ENCODE measurements at regions not wholly inside any gene's neighbourhood (a gene's known extent, or its start where the extent isn't known, plus 50 kb on each side); places are given as distances from the start of the nearest gene placed in this dataset.
"Not testable (repeated sequence)": the region's sequence is repeated elsewhere in the genome, so short reads cannot be mapped to it uniquely, and the experiment has no call there.

DNA sequence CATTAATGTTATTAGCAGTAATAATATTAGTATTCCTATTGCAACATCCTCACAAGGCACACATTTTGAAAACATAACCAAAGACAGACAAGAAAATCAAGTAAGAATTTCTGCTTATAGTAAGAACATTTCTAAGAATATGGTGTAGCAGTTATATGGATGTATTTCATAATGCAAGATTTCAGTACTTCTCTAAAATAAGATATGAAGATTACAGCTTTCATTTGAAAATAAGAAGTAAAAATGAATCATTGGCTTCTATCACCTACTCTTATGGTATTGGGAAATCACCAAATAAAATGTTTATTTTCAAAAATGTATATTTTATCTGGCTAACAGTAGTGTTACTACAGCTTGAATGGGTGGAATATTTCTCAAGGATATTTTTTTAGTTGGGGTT, 103.8 kb upstream of the USP25 start:
- no peaks in the 10 kb centered on the region for H3K4me1 ChIP-seq (ENCODE audit: control insufficient read depth, insufficient read depth, low read length, unreplicated experiment)
- no peaks in the 10 kb centered on the region for H3K27me3 ChIP-seq (ENCODE audit: insufficient read depth, low read length)
- H3K4me3 ChIP-seq (ENCODE audit: low read depth, low read length) = no peak overlapping the region
- no peak overlapping the region for H3K27ac ChIP-seq (ENCODE audit: low read depth, low read length)
- no peaks in the 10 kb centered on the region for H3K79me2 ChIP-seq (ENCODE audit: control insufficient read depth, insufficient read depth, low read length, unreplicated experiment)
- H2AFZ ChIP-seq (ENCODE audit: low read length, unreplicated experiment) = no peak overlapping the region
- no peaks in the 10 kb centered on the region for H3K36me3 ChIP-seq (ENCODE audit: insufficient read depth, low read length)

DNA sequence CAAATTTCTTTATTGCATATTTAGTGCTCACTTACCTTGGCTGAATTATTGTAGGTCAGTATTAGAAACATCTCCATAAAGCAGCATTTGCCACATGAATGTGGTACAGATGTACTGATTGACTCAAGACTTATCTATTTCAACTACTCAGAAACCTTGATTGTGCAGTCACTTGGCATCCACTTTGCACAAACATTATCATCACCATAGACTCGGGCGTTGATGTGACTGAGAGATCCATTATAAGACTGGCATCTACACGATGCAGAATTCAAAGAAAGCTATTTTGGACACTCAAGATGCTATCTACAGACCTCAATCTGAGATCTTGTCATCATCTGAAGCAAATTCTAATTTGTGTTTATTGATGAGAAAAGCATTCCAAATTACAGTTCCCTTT, 102.8 kb upstream of the USP25 start:
- no peak overlapping the region for H3K4me3 ChIP-seq (ENCODE audit: low read depth, low read length)
- no peak overlapping the region for H3K27ac ChIP-seq (ENCODE audit: low read depth, low read length)
- no peaks in the 10 kb centered on the region for H3K79me2 ChIP-seq (ENCODE audit: control insufficient read depth, insufficient read depth, low read length, unreplicated experiment)
- peaks cover 7% of the 10 kb centered on the region for H3K4me1 ChIP-seq (ENCODE audit: control insufficient read depth, insufficient read depth, low read length, unreplicated experiment)
- no peaks in the 10 kb centered on the region for H3K36me3 ChIP-seq (ENCODE audit: insufficient read depth, low read length)
- H3K27me3 ChIP-seq (ENCODE audit: insufficient read depth, low read length) = no peaks in the 10 kb centered on the region
- H2AFZ ChIP-seq (ENCODE audit: low read length, unreplicated experiment) = no peak overlapping the region

DNA sequence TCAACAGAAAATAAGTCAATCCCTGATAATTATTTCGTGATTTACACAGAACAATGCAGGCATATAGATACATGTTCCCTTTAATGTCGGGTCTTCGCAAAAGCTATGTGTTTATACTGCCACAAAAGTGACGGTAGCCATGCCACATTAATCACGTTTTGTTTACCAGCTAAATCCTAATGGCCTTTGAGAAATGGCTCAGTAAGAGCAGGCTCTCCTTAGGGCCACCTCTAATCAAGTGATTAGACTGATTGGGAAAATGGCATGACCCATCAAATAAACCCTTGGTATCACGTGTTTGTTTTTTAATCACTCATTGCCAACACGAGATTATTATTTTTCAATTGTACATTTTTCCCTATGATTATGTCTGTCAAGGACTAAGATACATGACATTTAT, 102.0 kb upstream of the USP25 start:
- Histone ChIP-seq H3K27me3 (ENCODE audit: insufficient read depth, low read length) (no peaks in the 10 kb centered on the region), H3K79me2 (ENCODE audit: control insufficient read depth, insufficient read depth, low read length, unreplicated experiment) (no peaks in the 10 kb centered on the region), H3K4me1 (ENCODE audit: control insufficient read depth, insufficient read depth, low read length, unreplicated experiment) (peaks cover 8% of the 10 kb centered on the region), H3K27ac (ENCODE audit: low read depth, low read length) (no peak overlapping the region), H3K4me3 (ENCODE audit: low read depth, low read length) (no peak overlapping the region), H3K36me3 (ENCODE audit: insufficient read depth, low read length) (no peaks in the 10 kb centered on the region), H2AFZ (ENCODE audit: low read length, unreplicated experiment) (no peak overlapping the region)

DNA sequence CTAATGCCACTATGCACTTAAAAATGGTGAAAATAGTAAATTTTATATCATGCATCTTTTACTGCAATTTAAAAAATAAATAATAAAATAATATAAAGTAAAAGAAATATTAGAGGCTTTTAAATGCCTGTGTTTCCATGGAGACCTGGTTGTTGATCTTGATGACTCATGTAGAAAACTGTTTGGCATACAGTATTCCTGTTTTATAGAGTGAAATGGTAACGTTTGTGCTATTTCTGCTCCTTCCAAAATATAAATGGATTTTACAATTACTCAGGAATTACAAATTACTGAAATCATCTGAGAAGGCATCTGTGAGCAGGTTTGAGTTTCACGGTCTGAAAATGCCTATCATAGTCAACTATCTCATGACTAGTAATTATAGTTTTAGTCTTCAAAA, 98.4 kb upstream of the USP25 start:
- no peaks in the 10 kb centered on the region for H3K27me3 ChIP-seq (ENCODE audit: insufficient read depth, low read length)
- H3K27ac ChIP-seq (ENCODE audit: low read depth, low read length) = peak overlapping the region; percentile 43
- H2AFZ ChIP-seq (ENCODE audit: low read length, unreplicated experiment) = no peak overlapping the region
- no peak overlapping the region for H3K4me3 ChIP-seq (ENCODE audit: low read depth, low read length)
- H3K79me2 ChIP-seq (ENCODE audit: control insufficient read depth, insufficient read depth, low read length, unreplicated experiment) = no peaks in the 10 kb centered on the region
- H3K36me3 ChIP-seq (ENCODE audit: insufficient read depth, low read length) = no peaks in the 10 kb centered on the region
- peaks cover 8% of the 10 kb centered on the region for H3K4me1 ChIP-seq (ENCODE audit: control insufficient read depth, insufficient read depth, low read length, unreplicated experiment)

DNA sequence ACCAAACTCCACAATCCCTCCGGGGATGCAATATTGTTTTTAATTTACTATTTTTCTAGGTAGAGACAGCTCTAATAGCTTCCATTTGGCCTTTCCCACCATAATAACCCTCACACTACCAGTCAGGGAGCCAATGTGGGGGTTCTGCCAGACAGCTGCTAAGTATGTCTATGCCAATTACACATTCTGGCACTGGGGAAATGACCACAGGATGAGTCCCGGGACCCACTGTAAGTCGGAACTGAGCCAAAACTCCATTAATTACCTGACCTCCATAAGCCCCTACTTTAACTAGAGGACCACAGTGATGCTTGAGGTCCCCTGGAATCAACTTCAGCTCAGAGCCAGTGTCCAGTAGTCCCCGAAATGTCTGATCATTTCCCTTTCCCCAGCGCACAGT, 95.2 kb upstream of the USP25 start:
- H2AFZ ChIP-seq (ENCODE audit: low read length, unreplicated experiment); H3K4me1 ChIP-seq (ENCODE audit: control insufficient read depth, insufficient read depth, low read length, unreplicated experiment); H3K4me3 ChIP-seq (ENCODE audit: low read depth, low read length); H3K36me3 ChIP-seq (ENCODE audit: insufficient read depth, low read length); H3K27ac ChIP-seq (ENCODE audit: low read depth, low read length); H3K79me2 ChIP-seq (ENCODE audit: control insufficient read depth, insufficient read depth, low read length, unreplicated experiment); H3K27me3 ChIP-seq (ENCODE audit: insufficient read depth, low read length): not testable (repeated sequence)

DNA sequence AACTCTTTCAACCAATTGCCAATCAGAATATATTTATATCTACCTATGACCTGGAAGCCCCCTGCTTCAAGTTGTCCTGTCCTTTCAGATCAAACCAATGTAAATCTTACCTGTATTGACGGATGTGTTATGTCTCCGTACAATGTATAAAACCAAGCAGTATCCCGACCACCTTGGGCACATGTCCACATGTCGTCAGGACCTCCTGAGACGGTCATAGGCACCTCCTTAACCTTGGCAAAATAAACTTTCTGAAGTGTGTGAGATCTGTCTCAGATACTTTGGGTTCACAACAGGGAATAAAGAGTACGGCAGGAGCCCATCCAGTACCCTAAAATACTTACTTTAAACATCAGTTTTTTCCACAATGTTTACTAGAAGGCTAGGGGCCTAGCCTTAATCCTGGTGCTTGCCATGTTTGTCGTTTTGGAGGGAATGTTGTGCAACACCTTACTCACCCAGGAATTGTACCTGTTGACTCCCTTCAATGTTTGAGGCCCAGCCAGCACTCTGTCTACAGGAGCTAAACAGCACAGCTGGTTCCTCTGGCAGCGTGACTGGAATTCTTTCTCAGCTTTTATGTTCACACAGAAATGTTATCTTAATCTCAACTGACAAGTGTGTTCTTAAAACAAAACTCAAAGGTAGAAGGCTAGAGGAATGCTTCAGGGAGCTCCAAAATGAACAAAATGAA, 90.8 kb upstream of the USP25 start:
- H3K4me1 ChIP-seq (ENCODE audit: control insufficient read depth, insufficient read depth, low read length, unreplicated experiment) = no peaks in the 10 kb centered on the region
- no peaks in the 10 kb centered on the region for H3K79me2 ChIP-seq (ENCODE audit: control insufficient read depth, insufficient read depth, low read length, unreplicated experiment)
- H3K36me3 ChIP-seq (ENCODE audit: insufficient read depth, low read length) = no peaks in the 10 kb centered on the region
- peak overlapping the region; percentile 19; the same call in 1 of the 2 replicates for H3K4me3 ChIP-seq (ENCODE audit: low read depth, low read length)
- no peak overlapping the region for H3K27ac ChIP-seq (ENCODE audit: low read depth, low read length)
- no peaks in the 10 kb centered on the region for H3K27me3 ChIP-seq (ENCODE audit: insufficient read depth, low read length)
- H2AFZ ChIP-seq (ENCODE audit: low read length, unreplicated experiment) = no peak overlapping the region

DNA sequence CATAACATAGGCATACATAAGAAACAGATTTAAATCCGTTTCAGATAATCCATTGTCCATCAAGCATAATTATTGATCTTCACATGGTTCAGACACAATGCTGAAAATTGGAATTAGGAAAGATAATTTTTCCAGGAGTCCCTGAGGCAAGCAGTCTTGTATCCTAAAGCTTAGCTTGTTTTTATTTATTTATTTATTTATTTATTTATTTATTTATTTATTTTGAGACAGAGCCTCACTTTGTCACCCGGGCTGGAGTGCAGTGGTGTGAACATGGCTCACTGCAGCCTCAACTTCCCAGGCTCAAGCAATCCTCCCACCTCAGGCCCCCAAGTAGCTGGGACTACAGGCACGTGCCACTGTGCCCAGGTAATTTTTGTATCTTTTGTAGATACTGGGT, 89.7 kb upstream of the USP25 start:
- not testable (repeated sequence) for H3K4me3 ChIP-seq (ENCODE audit: low read depth, low read length); H2AFZ ChIP-seq (ENCODE audit: low read length, unreplicated experiment); H3K36me3 ChIP-seq (ENCODE audit: insufficient read depth, low read length)

DNA sequence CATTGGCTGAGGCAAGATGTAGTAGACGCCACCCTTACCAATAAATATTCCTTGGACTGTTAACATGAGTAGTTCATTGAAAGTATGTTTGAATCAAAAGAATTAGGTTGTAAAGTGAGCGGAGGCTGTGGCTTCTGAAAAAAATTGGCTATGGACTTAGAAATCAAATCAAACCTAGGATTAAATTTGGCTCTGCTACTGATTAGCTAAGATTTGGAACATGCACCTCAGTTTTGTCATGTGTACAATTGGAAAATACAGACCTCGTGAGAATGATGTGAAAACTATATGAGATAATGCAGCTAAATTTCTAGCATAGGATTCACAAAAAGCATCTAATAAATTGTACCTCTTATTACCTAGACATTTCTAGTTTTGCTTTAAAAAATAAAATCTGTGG, 85.3 kb upstream of the USP25 start:
- Histone ChIP-seq H3K4me3 (ENCODE audit: low read depth, low read length) (no peak overlapping the region), H2AFZ (ENCODE audit: low read length, unreplicated experiment) (no peak overlapping the region), H3K79me2 (ENCODE audit: control insufficient read depth, insufficient read depth, low read length, unreplicated experiment) (no peaks in the 10 kb centered on the region), H3K4me1 (ENCODE audit: control insufficient read depth, insufficient read depth, low read length, unreplicated experiment) (no peaks in the 10 kb centered on the region), H3K36me3 (ENCODE audit: insufficient read depth, low read length) (no peaks in the 10 kb centered on the region), H3K27me3 (ENCODE audit: insufficient read depth, low read length) (no peaks in the 10 kb centered on the region), H3K27ac (ENCODE audit: low read depth, low read length) (no peak overlapping the region)

More for the DNA sequence above, 89.7 kb upstream of the USP25 start:
- H3K27ac ChIP-seq (ENCODE audit: low read depth, low read length); H3K79me2 ChIP-seq (ENCODE audit: control insufficient read depth, insufficient read depth, low read length, unreplicated experiment); H3K4me1 ChIP-seq (ENCODE audit: control insufficient read depth, insufficient read depth, low read length, unreplicated experiment); H3K27me3 ChIP-seq (ENCODE audit: insufficient read depth, low read length): not testable (repeated sequence)

DNA sequence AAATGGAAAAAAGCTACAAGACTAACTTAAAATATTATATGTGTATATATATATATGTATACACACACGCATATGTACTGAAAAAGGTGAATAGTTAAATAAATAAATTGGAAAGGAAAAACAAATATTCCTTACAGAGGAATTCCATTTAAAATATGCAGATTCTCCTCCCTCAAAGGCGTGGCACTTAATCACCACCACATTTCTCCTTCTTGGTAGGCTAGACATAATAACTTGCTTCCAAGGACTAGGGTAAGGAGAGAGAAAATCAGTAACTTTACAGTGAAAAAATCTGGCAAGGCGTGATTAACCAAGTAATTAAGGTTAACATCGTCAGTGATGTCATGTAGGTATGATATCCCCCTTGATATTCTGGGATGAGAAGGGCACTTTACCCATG, 84.0 kb upstream of the USP25 start:
- no peaks in the 10 kb centered on the region for H3K36me3 ChIP-seq (ENCODE audit: insufficient read depth, low read length)
- no peak overlapping the region for H3K27ac ChIP-seq (ENCODE audit: low read depth, low read length)
- no peak overlapping the region for H3K4me3 ChIP-seq (ENCODE audit: low read depth, low read length)
- H2AFZ ChIP-seq (ENCODE audit: low read length, unreplicated experiment) = no peak overlapping the region
- H3K27me3 ChIP-seq (ENCODE audit: insufficient read depth, low read length) = no peaks in the 10 kb centered on the region
- H3K4me1 ChIP-seq (ENCODE audit: control insufficient read depth, insufficient read depth, low read length, unreplicated experiment) = no peaks in the 10 kb centered on the region
- no peaks in the 10 kb centered on the region for H3K79me2 ChIP-seq (ENCODE audit: control insufficient read depth, insufficient read depth, low read length, unreplicated experiment)

DNA sequence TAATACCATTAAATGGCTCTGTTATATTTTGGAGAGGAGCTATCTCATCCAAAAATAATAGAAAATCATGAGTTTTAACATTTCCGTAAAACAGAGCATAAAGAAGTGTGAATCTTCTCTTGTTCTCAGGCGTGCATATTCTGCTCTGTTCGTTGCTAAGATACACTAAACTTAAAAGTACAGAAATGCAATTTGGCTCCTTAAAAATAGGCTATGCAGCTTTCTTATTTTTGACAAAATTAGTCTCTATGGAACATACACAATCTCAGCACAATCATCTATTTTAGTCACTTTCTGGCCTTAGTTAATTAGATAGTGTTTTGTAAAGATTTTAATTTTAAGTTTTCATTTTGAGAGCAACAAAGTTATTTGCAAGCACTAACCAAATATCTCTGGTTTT, 79.0 kb upstream of the USP25 start:
- H2AFZ ChIP-seq (ENCODE audit: low read length, unreplicated experiment) = no peak overlapping the region
- H3K36me3 ChIP-seq (ENCODE audit: insufficient read depth, low read length) = no peaks in the 10 kb centered on the region
- H3K4me3 ChIP-seq (ENCODE audit: low read depth, low read length) = no peak overlapping the region
- no peak overlapping the region for H3K27ac ChIP-seq (ENCODE audit: low read depth, low read length)
- H3K4me1 ChIP-seq (ENCODE audit: control insufficient read depth, insufficient read depth, low read length, unreplicated experiment) = no peaks in the 10 kb centered on the region
- H3K27me3 ChIP-seq (ENCODE audit: insufficient read depth, low read length) = no peaks in the 10 kb centered on the region
- H3K79me2 ChIP-seq (ENCODE audit: control insufficient read depth, insufficient read depth, low read length, unreplicated experiment) = no peaks in the 10 kb centered on the region

DNA sequence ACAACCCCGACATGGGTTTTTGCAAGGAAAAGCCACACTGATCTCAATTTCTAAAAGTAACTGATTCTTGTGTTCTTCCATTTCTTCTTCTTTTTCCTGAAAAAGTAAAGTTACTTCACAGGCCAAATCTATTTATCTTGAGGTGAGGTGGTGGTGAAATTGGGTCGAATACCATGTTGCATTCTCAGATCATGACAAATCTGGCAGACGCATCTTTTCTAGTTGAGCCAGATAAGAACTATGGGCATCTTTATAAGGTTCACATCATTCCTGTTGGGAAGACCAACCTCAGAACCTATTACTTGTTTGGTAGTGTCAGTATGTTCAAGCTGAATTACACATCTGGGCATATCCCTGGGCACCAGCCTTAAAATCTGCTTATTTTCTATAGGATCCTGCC, 78.6 kb upstream of the USP25 start:
- Histone ChIP-seq H3K36me3 (ENCODE audit: insufficient read depth, low read length) (no peaks in the 10 kb centered on the region), H3K27ac (ENCODE audit: low read depth, low read length) (no peak overlapping the region), H3K4me3 (ENCODE audit: low read depth, low read length) (no peak overlapping the region), H3K4me1 (ENCODE audit: control insufficient read depth, insufficient read depth, low read length, unreplicated experiment) (no peaks in the 10 kb centered on the region), H2AFZ (ENCODE audit: low read length, unreplicated experiment) (no peak overlapping the region), H3K27me3 (ENCODE audit: insufficient read depth, low read length) (no peaks in the 10 kb centered on the region), H3K79me2 (ENCODE audit: control insufficient read depth, insufficient read depth, low read length, unreplicated experiment) (no peaks in the 10 kb centered on the region)
